GM21529 (cell line): ENCODE measurements at regions not wholly inside any gene's neighbourhood (a gene's known extent, or its start where the extent isn't known, plus 50 kb on each side); places are given as distances from the start of the nearest gene placed in this dataset.
"Not testable (repeated sequence)": the region's sequence is repeated elsewhere in the genome, so short reads cannot be mapped to it uniquely, and the experiment has no call there.

Experiments
- ATAC-seq: cut with Tn5 transposase; IDR thresholded peaks from one replicate; pipeline ENCODE4 v1.9.1; 2021; ENCODE audit not compliant: unreplicated experiment

GRCh38 chrX:47302396-47302795 lies 68.0 kb upstream of the ZNF157 start:
- ATAC-seq, result no peak

GRCh38 chrX:47306471-47307023 lies 63.8 kb upstream of the ZNF157 start:
- not testable (repeated sequence) for ATAC-seq

- peak; percentile 44 for ATAC-seq
These were observed 58.2 kb upstream of the ZNF157 start for GRCh38 chrX:47311932-47312774.

GRCh38 chrX:47313056-47313455 lies 57.3 kb upstream of the ZNF157 start:
- ATAC-seq, result no peak

- ATAC-seq, result no peak
These were observed 53.9 kb upstream of the ZNF157 start for GRCh38 chrX:47316276-47317025.
